ENCODE measurements at regions not wholly inside any gene's neighbourhood (a gene's known extent, or its start where the extent isn't known, plus 50 kb on each side); places are given as distances from the start of the nearest gene placed in this dataset.

- no peak for DNase-seq (ENCODE audit: low spot score)
Measured at GRCh38 chr11:91860661-91861060, 364.0 kb upstream of the FAT3 start.

- DNase-seq (ENCODE audit: low spot score) = no peak
Measured at GRCh38 chr11:91859666-91860065, 365.0 kb upstream of the FAT3 start.

DNA sequence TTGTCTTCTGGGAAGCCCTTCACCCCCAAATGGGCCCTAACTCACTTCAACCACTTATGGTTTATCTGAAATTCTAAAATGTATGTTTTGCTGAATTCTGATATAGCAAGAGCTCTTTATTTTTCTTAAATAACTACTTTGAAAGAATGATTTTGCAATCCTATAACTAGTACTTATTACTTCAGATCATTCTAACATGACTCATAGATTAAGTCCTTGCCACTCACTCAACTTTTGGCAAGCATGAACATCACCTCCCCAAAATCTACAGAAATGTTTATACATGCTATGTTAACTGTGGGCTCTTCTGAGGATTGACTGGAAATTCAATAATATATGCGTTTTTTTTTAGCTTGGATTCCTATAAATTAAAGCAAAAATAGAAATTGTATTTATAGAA lies 367.4 kb upstream of the FAT3 start:
- no peak for DNase-seq (ENCODE audit: low spot score)

DNA sequence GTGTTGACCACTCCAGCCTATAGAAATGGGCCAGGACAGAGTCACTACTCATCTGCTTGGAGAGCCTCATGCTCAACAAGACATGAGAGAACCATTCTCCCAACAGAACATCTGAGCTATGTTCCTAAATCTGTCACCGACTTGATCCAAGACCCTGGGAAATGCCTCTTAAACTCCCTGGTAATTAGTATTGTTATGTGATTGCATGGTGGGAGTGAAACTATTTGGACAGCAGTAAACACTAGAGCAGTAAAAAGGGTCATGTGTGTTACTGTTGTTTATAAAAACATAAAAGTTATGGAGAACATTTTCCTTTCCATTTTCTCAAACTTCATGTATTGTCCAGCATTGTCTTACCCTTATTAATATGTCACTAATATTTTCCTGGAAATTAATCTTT lies 369.8 kb upstream of the FAT3 start:
- no peak for DNase-seq (ENCODE audit: low spot score)

DNA sequence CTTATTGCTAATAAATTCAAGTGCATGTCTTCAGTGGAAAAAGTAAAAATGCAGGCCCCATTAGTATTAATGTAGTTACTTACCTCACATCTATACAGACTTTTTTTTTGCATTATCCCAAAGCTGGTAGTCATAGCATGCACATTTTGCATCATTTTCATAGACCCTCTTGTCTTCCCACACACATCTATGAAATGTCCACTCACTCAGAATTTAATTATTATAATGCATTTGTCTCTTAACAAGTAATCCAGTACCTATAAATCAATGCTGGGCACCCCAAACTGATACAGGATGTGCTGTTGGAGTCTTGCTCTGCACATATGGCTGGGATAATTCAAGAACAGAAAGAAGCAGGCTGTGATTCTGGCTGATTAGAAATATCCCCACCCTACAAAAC lies 370.4 kb upstream of the FAT3 start:
- no peak for DNase-seq (ENCODE audit: low spot score)

DNA sequence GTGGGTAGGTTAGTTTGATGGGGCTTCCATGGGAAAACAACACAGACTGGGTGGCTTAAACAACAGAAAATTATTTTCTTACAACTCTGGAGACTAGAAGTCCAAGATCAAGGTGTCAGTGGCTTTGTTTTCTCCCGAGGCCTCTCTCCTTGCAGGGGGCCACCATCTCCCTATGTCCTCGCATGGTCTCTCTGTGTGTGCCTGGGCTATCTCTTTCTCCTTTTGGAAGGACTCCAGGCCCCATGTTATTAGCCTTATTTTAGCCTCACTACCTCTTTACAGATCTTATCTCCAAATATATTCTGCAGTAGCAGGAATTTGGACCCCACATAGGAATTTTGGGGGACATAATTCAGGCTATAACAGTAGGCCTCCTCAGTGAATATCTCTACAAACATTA lies 372.7 kb upstream of the FAT3 start:
- DNase-seq (ENCODE audit: low spot score) = no peak

DNA sequence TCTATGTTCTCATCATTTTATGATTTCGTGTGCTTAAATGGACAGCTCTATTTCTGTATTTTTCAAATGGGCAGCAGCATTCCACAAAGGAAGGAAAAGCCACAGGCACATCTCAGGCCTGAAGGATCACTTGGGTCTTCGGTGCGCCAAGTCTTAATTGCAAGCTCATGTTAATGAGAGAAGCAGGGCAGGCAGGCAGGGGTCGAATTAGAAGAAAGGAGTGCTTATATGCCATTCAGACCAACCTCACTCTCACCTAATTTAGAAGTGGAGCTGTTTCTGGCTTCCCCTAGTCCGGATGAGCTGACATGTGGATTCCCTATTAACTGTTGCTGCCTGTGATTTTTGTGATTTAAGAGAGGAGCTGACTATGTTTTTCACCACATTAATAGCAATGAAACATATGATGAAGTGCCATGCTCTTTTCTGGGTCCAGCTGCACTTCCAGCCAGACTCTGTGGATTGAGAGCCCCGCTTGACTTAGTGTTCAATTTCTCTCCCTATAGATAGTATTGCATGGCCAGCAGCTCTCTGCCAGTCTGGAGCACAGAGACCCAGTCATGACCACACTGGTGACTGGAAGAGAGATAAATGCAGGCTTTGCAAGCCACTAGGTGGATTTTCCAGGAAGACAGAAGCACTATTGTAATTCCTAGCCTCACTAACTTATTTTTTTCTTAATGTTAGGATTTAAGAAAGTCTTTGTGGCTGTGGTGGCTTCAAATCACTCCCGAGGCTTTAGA lies 373.9 kb upstream of the FAT3 start:
- DNase-seq (ENCODE audit: low spot score) = peak; percentile 61

DNA sequence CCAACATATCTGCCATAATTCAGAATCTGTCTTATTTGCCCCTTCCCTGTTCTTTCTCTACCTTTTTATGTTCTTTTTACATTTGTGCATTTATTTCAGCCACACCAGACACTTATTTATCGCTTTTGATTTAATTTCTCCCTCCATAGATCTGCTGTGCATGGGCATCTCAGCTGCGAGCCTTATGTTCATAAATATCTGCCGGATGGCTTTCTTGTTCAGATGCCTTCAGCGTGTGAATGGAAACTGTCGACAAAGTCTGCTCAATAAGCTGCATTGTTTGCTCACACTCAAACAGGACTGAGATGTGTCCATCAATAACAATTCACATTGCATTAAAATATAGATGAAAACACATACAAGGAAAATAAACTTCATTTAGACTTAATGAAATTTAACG lies 374.6 kb upstream of the FAT3 start:
- peak; percentile 49 for DNase-seq (ENCODE audit: low spot score)

DNA sequence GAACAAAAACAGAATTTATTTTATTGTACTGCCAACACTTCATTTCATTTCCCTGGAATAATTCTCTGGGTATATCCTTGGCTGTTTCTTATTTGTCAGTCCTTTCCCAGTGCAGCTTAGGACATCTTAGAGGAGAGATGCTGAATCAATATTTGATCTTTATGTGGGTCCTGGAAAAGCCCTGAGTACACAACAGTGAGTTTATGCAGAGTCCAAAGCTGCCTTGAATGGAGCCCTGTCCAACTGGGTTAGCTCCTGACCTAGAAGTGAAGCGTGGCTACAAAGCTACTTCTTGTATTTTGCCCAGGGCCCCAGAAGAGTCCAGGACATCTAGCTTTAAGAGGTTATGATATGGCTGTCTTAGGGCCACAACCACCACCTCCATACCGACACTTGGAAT lies 378.0 kb upstream of the FAT3 start:
- DNase-seq (ENCODE audit: low spot score) = no peak

DNA sequence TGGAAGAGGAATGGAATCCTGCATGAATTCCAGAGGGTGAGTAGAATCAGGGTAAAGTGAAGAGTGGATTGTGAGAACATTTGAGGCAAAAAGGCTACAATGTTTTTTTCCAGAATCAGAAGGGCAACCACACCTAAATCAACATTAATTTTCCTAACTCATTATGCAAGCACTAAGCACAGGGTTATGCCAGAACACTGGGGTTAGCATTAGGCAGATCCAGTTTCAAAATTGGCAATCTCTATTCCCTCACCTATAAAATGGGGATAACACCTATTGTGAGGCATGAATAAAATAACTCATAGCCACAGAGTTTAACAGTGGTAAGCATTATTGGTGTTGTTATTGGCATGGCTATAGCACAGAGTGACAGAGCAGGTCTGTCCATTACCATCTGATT lies 378.6 kb upstream of the FAT3 start:
- DNase-seq (ENCODE audit: low spot score) = no peak

GRCh38 chr11:91840640-91841240 lies 383.9 kb upstream of the FAT3 start:
- DNase-seq (ENCODE audit: low spot score) = no peak

- no peak for DNase-seq (ENCODE audit: low spot score)
Measured at GRCh38 chr11:91837411-91838330, 386.9 kb upstream of the FAT3 start.

DNA sequence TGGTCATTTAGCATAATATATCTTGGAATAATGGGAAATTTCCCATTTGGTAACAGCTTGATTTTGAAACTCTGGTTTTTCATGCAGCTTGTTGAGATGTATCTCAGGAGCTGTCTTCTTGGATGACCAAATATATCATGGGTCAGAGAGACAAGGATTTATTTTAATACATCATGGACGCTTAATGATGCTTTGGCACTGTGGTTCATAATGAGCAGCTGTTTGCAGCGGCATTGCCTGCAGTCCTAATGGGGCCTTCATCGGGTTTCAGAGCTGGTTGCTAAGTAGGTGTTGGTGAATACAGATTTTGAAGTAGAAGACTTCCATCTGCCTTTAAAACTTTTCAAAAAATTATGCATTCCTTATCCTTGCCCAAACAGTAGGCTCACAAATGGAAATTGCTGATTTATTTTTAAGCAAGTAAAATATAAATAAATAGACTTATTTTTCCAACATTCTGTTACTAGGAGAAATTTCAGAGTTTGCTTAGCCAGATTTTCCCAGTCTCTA lies 389.5 kb upstream of the FAT3 start:
- DNase-seq (ENCODE audit: low spot score) = no peak

DNA sequence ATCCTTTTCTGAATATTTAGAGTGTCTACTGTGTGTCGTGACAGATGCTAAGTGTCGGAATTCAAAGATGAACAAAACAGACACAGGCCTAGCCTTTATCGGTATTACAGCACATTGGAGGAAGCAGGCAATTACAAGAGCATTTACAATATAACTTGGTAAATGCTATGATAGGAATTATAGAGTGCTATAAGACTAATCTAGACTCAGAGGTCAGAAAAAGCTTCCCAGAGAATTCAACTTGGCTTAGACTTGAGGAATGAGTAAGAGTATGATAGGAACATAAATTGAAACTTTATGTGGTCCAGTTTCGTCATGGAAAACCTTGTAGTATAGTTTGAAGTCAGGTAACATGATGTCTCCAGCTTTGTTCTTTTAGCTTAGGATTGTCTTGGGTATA lies 395.7 kb upstream of the FAT3 start:
- no peak for DNase-seq (ENCODE audit: low spot score)

DNA sequence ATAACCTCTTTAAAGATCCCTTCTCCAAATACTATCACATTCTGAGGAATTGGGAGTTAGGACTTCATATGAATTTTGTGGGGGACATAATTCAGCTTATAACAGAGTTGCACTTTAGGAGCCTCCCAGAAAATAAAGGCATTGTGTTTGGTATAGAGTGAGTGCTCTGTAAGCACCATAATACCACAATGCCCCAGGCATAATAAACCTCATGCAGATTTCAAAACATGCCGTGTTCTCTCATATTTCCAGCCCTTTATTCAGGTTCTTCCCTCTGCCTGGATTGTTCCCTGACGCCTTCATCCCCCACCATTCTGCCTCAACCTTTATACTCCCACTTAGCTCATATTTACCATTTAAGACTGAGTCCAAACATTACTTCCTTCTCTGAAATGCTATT lies 398.8 kb upstream of the FAT3 start:
- no peak for DNase-seq (ENCODE audit: low spot score)

DNA sequence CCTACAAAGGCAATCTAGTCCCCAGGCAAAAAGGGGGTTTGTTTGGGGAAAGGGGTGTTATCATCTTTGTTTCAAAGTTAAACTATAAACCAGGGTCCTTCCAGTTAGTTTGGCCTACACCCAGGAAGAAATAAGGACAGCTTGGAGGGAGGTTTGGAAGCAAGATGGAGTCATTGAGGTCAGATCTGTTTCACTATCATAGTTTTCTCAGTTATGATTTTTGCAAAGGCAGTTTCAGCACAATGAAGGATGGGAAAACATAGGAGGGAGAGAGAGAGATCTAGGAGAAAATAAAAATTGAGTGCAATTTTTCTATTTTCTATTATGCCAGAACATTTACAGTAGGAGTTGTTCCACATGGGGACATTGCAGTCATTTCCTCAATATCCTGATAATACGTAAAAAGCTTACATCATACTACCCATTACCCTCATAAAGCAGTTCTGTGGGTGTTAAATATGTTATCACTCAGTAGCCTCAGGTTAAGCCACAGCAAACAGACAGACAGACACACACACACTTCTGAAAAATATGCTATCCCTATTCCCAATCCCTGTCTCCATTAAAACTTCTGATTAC lies 401.3 kb upstream of the FAT3 start:
- no peak for DNase-seq (ENCODE audit: low spot score)

DNA sequence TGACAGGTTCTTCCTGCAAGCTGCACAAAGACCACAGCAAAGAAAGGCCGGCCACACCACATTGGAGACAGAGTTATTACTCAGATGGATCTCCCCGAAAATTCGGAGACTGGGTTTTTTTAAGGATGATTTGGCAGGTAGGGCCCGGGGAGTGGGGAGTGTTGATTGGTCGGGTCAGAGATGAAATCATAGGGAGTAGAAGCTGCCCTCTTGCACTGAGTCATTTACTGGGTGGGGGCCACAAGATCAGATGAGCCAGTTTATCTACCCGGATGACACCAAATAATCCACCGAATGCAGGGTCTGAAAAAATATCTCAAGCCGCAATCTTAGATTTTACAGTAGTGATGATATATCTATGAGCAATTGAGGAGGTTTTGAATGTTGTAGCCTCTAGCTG lies 401.8 kb upstream of the FAT3 start:
- DNase-seq (ENCODE audit: low spot score) = no peak

- DNase-seq (ENCODE audit: low spot score) = no peak
Measured at GRCh38 chr11:91820709-91821108, 403.9 kb upstream of the FAT3 start.

DNA sequence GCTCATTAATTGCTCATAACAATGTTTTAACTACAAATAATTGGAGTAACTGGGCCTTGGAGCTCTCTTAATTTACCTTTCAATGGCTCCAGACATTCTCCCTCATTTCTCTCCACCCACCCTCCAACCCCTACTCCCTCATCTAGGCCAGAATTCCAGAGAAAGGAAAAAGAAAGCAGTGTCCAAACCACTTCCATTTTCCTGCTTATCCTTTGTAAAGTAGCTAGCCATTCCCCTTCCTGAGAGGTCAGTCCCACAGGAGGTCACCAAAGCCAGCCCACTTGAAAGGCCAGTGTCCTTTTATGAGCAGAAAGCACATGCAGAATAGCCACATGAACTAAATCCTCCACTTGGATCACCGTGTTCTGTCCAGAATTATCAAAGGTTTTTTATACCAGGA lies 404.8 kb upstream of the FAT3 start:
- no peak for DNase-seq (ENCODE audit: low spot score)

DNA sequence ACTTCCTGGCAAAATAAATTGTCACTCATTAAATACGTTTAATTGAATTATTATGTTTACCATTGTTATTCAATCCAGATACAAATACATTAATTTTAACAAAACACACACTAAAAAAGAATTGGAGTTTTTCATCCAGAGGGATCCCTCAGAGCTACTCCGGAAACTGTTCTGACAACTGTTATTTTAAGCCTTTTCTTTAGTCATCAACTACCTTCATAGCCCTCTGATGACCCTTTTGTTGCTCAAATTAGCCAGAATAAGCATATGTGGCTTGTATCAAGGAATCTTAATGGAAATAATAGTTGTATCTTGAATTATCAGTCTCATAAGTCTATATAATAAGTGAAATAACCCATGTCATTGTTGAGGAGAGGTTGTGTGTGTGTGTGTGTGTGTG lies 405.4 kb upstream of the FAT3 start:
- DNase-seq (ENCODE audit: low spot score) = no peak

DNA sequence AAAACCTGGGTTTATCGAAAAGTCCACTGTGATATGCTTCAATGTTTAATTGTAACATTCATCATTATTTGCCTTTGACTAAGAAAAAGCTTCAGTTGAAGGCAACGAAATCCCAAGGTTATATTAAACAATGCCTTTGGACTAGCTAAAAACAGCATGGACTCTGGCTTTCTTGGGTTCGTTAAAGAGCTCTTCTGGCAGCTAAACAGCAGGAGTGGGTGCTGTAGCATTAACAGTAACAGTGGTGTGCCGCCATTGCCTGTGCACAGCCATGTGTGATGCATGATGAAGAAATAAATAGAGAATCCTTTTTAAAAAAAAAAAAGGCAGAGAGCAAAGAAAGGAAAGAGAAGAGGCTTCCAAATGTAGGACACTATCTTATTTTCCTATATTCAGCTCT lies 406.6 kb upstream of the FAT3 start:
- no peak for DNase-seq (ENCODE audit: low spot score)

DNA sequence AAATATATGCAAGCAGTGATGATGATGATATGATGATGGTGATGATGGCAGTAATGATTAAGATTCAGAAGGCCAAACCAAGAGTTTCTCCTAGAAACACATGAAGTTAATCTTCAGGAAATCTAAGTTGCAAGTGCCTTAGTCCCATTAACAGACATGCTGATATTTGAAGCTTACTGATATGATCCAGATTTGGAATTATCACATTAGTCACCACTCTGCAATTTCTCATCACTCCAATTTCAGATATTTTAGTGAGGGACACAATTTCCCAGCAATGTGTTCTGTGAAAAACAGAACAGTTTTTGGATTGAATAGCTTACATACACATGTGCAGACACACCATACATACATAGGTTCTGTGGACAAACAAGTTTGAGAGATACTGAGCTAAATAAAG lies 411.4 kb upstream of the FAT3 start:
- DNase-seq (ENCODE audit: low spot score) = no peak

DNA sequence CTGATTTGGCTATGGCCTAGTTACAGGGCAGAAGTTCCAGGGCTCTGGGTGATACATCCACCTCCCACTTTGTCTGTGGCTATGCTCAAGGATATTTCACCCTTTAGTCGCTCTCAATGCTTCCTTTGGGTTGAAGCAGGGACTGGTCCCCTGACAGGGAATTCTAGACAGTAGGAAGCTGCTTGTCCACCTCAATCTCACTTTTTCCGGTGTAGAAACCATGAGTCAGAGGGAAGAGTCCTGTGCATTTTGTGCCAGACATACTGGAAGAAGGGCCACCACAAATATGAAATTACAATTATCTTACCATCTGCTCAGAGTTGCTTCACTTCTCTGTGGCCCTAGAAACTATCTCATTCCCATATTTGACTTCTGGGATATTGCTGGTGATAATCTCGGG lies 413.7 kb upstream of the FAT3 start:
- DNase-seq (ENCODE audit: low spot score) = no peak
